ENCODE measurements at regions not wholly inside any gene's neighbourhood (a gene's known extent, or its start where the extent isn't known, plus 50 kb on each side); places are given as distances from the start of the nearest gene placed in this dataset.
A peak's percentile ranks its signal among the peaks of the same experiment; 100 is the strongest.

DNA sequence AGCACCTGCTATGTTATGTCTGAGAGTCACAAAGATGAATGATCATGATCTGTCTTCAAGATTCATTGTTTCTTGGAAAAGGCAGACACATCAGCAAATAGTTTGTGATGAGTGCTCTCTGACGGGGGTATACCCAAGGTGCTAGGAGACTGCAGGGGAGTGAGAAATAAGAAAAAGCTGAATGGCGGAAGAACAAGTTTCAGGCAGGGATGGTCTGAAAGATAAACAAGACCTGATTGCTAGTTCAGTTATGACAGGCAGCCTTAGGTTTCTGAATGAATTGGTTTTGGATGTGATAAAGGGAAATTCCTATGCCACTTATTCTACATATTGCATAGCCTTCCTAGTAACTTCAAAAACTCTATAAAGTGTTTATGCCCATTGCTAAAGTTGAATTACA, 327.0 kb upstream of the DKK2 start:
- Histone ChIP-seq H3K9ac (ENCODE audit: control insufficient read depth, insufficient read depth, low read length) (no peak overlapping the region), H3K36me3 (ENCODE audit: control insufficient read depth in 2 of 2, insufficient read depth in 2 of 2, low read length in 1 of 2) (no peaks in the 10 kb centered on the region), H3K79me2 (ENCODE audit: control insufficient read depth, insufficient read depth, low read length) (no peaks in the 10 kb centered on the region), H3K9me3 (replicated peaks; ENCODE audit: control insufficient read depth, insufficient read depth, low read length) (no peaks in the 10 kb centered on the region), H3K4me2 (ENCODE audit: control insufficient read depth, insufficient read depth) (no peak overlapping the region), H4K20me1 (ENCODE audit: control insufficient read depth, insufficient read depth) (no peaks in the 10 kb centered on the region), H3K27ac (ENCODE audit: control insufficient read depth, insufficient read depth) (no peak overlapping the region), H3K4me1 (ENCODE audit: control insufficient read depth, insufficient read depth, low read length) (no peaks in the 10 kb centered on the region), H2AFZ (ENCODE audit: control insufficient read depth, low read depth, low read length) (no peak overlapping the region), H3K4me3 (no peak overlapping the region), H3K27me3 (replicated peaks in 1 of 2; ENCODE audit: control insufficient read depth in 2 of 2, insufficient read depth in 2 of 2, low read length in 1 of 2) (no peaks in the 10 kb centered on the region)
- DNase-seq (ENCODE audit: low read depth, low spot score), result no peak
- no peak for FAIRE-seq
- BruUV-seq (replicated peaks), result no TSS peak
- in situ Hi-C loops (cut with MboI) (no loop called here), intact Hi-C loops (cut with micrococcal nuclease; ENCODE audit: unreplicated experiment) (no loop called here)
- peak; percentile 40; the same call in 2 of the 3 replicates for ATAC-seq
- WGBS (ENCODE audit: insufficient coverage, insufficient replicate concordance, low lambda C conversion rate, missing lambda C conversion rate), result 0% methylated on average over 2 of the region's 2 CpGs
- POLR2A ChIA-PET, result no interaction called here
- SMC1A ChIA-PET (ENCODE audit: uncharacterized antibody, unreplicated experiment), result no interaction called here
- TF ChIP-seq CBX3 (IDR thresholded peaks at IDR 0.05; ENCODE audit: borderline replicate concordance, low read depth) (no peak), BCLAF1 (IDR thresholded peaks at IDR 0.05) (no peak), CEBPB (IDR thresholded peaks at IDR 0.05; ENCODE audit: borderline replicate concordance in 1 of 2, low read depth in 2 of 2, low read length in 2 of 2) (no peak), CREB1 (IDR thresholded peaks at IDR 0.05; ENCODE audit: low read depth) (no peak), TBL1XR1 (IDR thresholded peaks at IDR 0.05; ENCODE audit: low read depth, low read length) (no peak), REST (IDR thresholded peaks at IDR 0.05; ENCODE audit: low read depth, low read length) (no peak), GABPA (IDR thresholded peaks at IDR 0.05; ENCODE audit: low read depth) (no peak), SREBF2 (IDR thresholded peaks at IDR 0.05; ENCODE audit: low read length) (no peak)
- TF ChIP-seq, protein P1, sequence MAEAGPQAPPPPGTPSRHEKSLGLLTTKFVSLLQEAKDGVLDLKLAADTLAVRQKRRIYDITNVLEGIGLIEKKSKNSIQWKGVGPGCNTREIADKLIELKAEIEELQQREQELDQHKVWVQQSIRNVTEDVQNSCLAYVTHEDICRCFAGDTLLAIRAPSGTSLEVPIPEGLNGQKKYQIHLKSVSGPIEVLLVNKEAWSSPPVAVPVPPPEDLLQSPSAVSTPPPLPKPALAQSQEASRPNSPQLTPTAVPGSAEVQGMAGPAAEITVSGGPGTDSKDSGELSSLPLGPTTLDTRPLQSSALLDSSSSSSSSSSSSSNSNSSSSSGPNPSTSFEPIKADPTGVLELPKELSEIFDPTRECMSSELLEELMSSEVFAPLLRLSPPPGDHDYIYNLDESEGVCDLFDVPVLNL (IDR thresholded peaks at IDR 0.05; ENCODE audit: low read depth, low read length), result no peak
- TF ChIP-seq, protein P2, sequence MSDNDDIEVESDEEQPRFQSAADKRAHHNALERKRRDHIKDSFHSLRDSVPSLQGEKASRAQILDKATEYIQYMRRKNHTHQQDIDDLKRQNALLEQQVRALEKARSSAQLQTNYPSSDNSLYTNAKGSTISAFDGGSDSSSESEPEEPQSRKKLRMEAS (IDR thresholded peaks at IDR 0.05; ENCODE audit: low read depth, low read length), result no peak
- TF ChIP-seq, protein P3, sequence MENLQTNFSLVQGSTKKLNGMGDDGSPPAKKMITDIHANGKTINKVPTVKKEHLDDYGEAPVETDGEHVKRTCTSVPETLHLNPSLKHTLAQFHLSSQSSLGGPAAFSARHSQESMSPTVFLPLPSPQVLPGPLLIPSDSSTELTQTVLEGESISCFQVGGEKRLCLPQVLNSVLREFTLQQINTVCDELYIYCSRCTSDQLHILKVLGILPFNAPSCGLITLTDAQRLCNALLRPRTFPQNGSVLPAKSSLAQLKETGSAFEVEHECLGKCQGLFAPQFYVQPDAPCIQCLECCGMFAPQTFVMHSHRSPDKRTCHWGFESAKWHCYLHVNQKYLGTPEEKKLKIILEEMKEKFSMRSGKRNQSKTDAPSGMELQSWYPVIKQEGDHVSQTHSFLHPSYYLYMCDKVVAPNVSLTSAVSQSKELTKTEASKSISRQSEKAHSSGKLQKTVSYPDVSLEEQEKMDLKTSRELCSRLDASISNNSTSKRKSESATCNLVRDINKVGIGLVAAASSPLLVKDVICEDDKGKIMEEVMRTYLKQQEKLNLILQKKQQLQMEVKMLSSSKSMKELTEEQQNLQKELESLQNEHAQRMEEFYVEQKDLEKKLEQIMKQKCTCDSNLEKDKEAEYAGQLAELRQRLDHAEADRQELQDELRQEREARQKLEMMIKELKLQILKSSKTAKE (IDR thresholded peaks at IDR 0.05; ENCODE audit: low read depth, poor library complexity, severe bottlenecking), result no peak
- CTCF ChIA-PET, result no interaction called here
- RAD21 ChIA-PET (ENCODE audit: unreplicated experiment), result no interaction called here
